ENCODE measurements at regions not wholly inside any gene's neighbourhood (a gene's known extent, or its start where the extent isn't known, plus 50 kb on each side); places are given as distances from the start of the nearest gene placed in this dataset.

GRCh38 chr13:44165221-44165888 is 208.3 kb upstream of the SERP2 start:
- TF ChIP-seq CEBPB (IDR thresholded peaks at IDR 0.05), result no peak
- TF ChIP-seq TEAD4 (IDR thresholded peaks at IDR 0.05), result no peak
- no peak for TF ChIP-seq REST (IDR thresholded peaks at IDR 0.05; ENCODE audit: low read depth)
- no peak for TF ChIP-seq RAD21 (IDR thresholded peaks at IDR 0.05; ENCODE audit: low read depth)

- TF ChIP-seq YY1 (IDR thresholded peaks at IDR 0.05; ENCODE audit: low read depth) (no peak), REST (IDR thresholded peaks at IDR 0.05; ENCODE audit: low read depth) (no peak), CREB1 (IDR thresholded peaks at IDR 0.05; ENCODE audit: low read depth) (no peak), EGR1 (IDR thresholded peaks at IDR 0.05) (no peak), FOXM1 (IDR thresholded peaks at IDR 0.05; ENCODE audit: borderline replicate concordance, low read depth) (no peak), TEAD4 (IDR thresholded peaks at IDR 0.05) (no peak), ZBTB7A (IDR thresholded peaks at IDR 0.05; ENCODE audit: low read depth) (no peak), TAF1 (IDR thresholded peaks at IDR 0.05; ENCODE audit: low read depth) (no peak)
Observed at GRCh38 chr13:44165889-44166496, 207.6 kb upstream of the SERP2 start.

GRCh38 chr13:44169018-44169911 is 204.4 kb upstream of the SERP2 start:
- TF ChIP-seq REST (IDR thresholded peaks at IDR 0.05; ENCODE audit: low read depth) (peak; percentile 80), EGR1 (IDR thresholded peaks at IDR 0.05) (no peak)

- TF ChIP-seq CEBPB (IDR thresholded peaks at IDR 0.05) (no peak), TEAD4 (IDR thresholded peaks at IDR 0.05) (no peak), USF1 (IDR thresholded peaks at IDR 0.05) (no peak), TCF12 (IDR thresholded peaks at IDR 0.05; ENCODE audit: low read depth) (no peak), REST (IDR thresholded peaks at IDR 0.05; ENCODE audit: low read depth) (no peak), ZBTB7A (IDR thresholded peaks at IDR 0.05; ENCODE audit: low read depth) (no peak), EGR1 (IDR thresholded peaks at IDR 0.05) (no peak), NFIC (IDR thresholded peaks at IDR 0.05) (no peak), TAF1 (IDR thresholded peaks at IDR 0.05; ENCODE audit: low read depth) (no peak), MAX (IDR thresholded peaks at IDR 0.05) (no peak), EP300 (IDR thresholded peaks at IDR 0.05; ENCODE audit: borderline replicate concordance) (no peak), CREB1 (IDR thresholded peaks at IDR 0.05; ENCODE audit: low read depth) (no peak), FOXM1 (IDR thresholded peaks at IDR 0.05; ENCODE audit: borderline replicate concordance, low read depth) (no peak), YY1 (IDR thresholded peaks at IDR 0.05; ENCODE audit: low read depth) (no peak)
Observed at GRCh38 chr13:44170731-44171130, 202.9 kb upstream of the SERP2 start.
